ENCODE measurements at regions not wholly inside any gene's neighbourhood (a gene's known extent, or its start where the extent isn't known, plus 50 kb on each side); places are given as distances from the start of the nearest gene placed in this dataset.

DNA sequence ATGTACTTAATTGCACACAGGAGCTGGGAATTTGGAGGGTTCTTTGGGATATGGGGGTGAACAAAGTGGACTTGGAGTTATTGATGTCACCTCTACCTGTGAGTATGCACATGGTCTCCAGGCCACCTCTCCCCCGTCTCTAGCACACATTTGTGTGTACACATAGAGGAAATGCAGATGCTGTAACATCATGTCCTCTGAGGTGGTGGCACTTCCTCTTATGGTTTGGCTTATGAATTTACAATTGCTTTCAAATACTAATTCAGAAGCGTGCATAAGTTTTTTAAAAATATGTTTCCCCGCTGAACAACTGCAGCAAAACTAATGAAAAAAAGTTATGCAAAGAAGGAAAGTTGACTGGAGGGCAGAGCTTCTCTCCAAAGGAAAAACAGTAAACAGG, 152.0 kb upstream of the TENM4 start:
- no peak overlapping the region for H2BK12ac ChIP-seq (ENCODE audit: low read length)
- no peak overlapping the region for H3K9ac ChIP-seq (ENCODE audit: low read depth, low read length, poor library complexity)
- no peak overlapping the region for H3K4ac ChIP-seq (ENCODE audit: low read length)
- H2BK15ac ChIP-seq (ENCODE audit: low read length), result no peak overlapping the region
- H2AFZ ChIP-seq (ENCODE audit: low read length), result no peak overlapping the region
- H3K4me2 ChIP-seq (ENCODE audit: insufficient read depth, low read length, poor library complexity, severe bottlenecking), result no peak overlapping the region
- H2AK5ac ChIP-seq (ENCODE audit: low read depth, low read length), result no peak overlapping the region
- H3K14ac ChIP-seq (ENCODE audit: low read length), result no peak overlapping the region
- H3K27me3 ChIP-seq (ENCODE audit: control insufficient read depth in 3 of 3, insufficient read depth in 3 of 3, low read depth in 1 of 3, low read length in 3 of 3), result no peaks in the 10 kb centered on the region
- H3K36me3 ChIP-seq (replicated peaks in 1 of 2; ENCODE audit: control insufficient read depth in 2 of 2, insufficient read depth in 2 of 2, low read length in 2 of 2), result no peaks in the 10 kb centered on the region
- H4K91ac ChIP-seq (ENCODE audit: low read depth, low read length, poor library complexity), result no peak overlapping the region
- no peaks in the 10 kb centered on the region for H3K9me3 ChIP-seq (replicated peaks in 1 of 2; ENCODE audit: control insufficient read depth in 2 of 2, insufficient read depth in 1 of 2, low read depth in 1 of 2, low read length in 2 of 2)
- peaks cover 0 to 4% of the 10 kb centered on the region in 2 donors for H3K4me1 ChIP-seq (ENCODE audit: control insufficient read depth in 2 of 2, insufficient read depth in 1 of 2, low read depth in 1 of 2, low read length in 2 of 2)
- WGBS, 2 donors (ENCODE audit: extremely low coverage in 2 of 2, insufficient read length in 2 of 2, insufficient replicate concordance in 1 of 2), result no CpG with 5 or more reads among the region's 3 CpGs
- no peak overlapping the region for H2BK120ac ChIP-seq (ENCODE audit: low read depth, low read length)
- no peak overlapping the region for H3K23ac ChIP-seq (ENCODE audit: low read depth, low read length, poor library complexity)
- no peak for DNase-seq (ENCODE audit: low spot score)
- no peak overlapping the region for H3K27ac ChIP-seq (replicated peaks; ENCODE audit: low read length)
- no peak overlapping the region for H4K8ac ChIP-seq (ENCODE audit: low read depth, low read length)
- no peak overlapping the region for H3K4me3 ChIP-seq (ENCODE audit: low read length in 2 of 2)
- no peaks in the 10 kb centered on the region for H3K79me1 ChIP-seq (ENCODE audit: low read depth, low read length)
- H3K18ac ChIP-seq (ENCODE audit: low read length), result no peak overlapping the region
- H2BK5ac ChIP-seq (ENCODE audit: low read length), result no peak overlapping the region

DNA sequence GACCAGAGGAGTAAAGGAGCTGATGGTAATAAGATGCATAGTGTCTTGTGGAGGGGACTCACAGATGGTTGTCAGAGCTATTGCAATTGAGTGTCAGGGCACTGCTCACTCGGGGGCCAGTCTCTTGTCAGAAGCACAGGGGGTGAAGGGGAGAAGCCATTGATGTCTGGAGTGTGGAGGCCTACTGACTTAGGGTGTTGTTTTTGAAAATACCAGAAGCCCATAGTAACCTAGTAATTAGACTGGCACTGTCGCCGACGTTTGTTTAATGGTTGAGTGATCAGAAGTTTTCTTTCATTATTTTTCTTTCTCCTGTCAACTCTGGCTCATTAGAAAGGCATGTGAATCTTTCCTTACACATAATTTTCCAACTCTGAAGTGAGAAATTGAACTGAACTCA, 151.6 kb upstream of the TENM4 start:
- Histone ChIP-seq H3K4ac (ENCODE audit: low read length) (no peak overlapping the region), H2BK5ac (ENCODE audit: low read length) (no peak overlapping the region), H3K4me2 (ENCODE audit: insufficient read depth, low read length, poor library complexity, severe bottlenecking) (no peak overlapping the region), H3K27me3 (ENCODE audit: control insufficient read depth in 3 of 3, insufficient read depth in 3 of 3, low read depth in 1 of 3, low read length in 3 of 3) (no peaks in the 10 kb centered on the region), H2BK120ac (ENCODE audit: low read depth, low read length) (no peak overlapping the region), H3K36me3 (replicated peaks in 1 of 2; ENCODE audit: control insufficient read depth in 2 of 2, insufficient read depth in 2 of 2, low read length in 2 of 2) (no peaks in the 10 kb centered on the region), H4K91ac (ENCODE audit: low read depth, low read length, poor library complexity) (no peak overlapping the region), H3K18ac (ENCODE audit: low read length) (no peak overlapping the region), H3K23ac (ENCODE audit: low read depth, low read length, poor library complexity) (no peak overlapping the region), H3K4me1 (ENCODE audit: control insufficient read depth in 2 of 2, insufficient read depth in 1 of 2, low read depth in 1 of 2, low read length in 2 of 2) (peaks cover 0 to 4% of the 10 kb centered on the region in 2 donors), H3K9me3 (replicated peaks in 1 of 2; ENCODE audit: control insufficient read depth in 2 of 2, insufficient read depth in 1 of 2, low read depth in 1 of 2, low read length in 2 of 2) (no peaks in the 10 kb centered on the region), H3K9ac (ENCODE audit: low read depth, low read length, poor library complexity) (no peak overlapping the region), H4K8ac (ENCODE audit: low read depth, low read length) (no peak overlapping the region), H3K4me3 (ENCODE audit: low read length in 2 of 2) (no peak overlapping the region), H2BK12ac (ENCODE audit: low read length) (no peak overlapping the region), H3K14ac (ENCODE audit: low read length) (no peak overlapping the region), H2AFZ (ENCODE audit: low read length) (no peak overlapping the region), H2AK5ac (ENCODE audit: low read depth, low read length) (no peak overlapping the region), H3K79me1 (ENCODE audit: low read depth, low read length) (no peaks in the 10 kb centered on the region), H3K27ac (replicated peaks; ENCODE audit: low read length) (no peak overlapping the region), H2BK15ac (ENCODE audit: low read length) (no peak overlapping the region)
- DNase-seq (ENCODE audit: low spot score), result no peak
- no CpG with 5 or more reads among the region's 4 CpGs for WGBS, 2 donors (ENCODE audit: extremely low coverage in 2 of 2, insufficient read length in 2 of 2, insufficient replicate concordance in 1 of 2)

DNA sequence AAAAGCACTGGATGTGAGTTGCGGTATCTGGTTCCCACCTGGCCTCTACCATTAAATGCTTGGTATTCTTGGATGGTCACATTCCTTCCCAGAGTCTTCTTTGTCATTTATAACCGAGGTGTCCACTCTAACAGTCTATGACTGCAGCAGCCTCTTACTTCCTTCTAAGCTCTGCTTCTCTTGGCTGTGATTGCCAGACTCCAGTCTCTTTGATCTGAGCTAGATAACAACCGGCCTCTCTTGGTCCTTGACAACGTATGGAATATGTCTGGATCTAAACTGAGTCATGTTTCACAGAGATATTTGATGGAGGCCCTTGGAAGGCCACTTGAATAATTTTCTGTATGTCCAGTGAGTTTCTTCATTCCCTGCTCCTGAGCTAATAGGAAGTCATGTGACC, 141.6 kb upstream of the TENM4 start:
- H3K4me3 ChIP-seq (ENCODE audit: low read length in 2 of 2), result no peak overlapping the region
- no peak overlapping the region for H2BK15ac ChIP-seq (ENCODE audit: low read length)
- no peak overlapping the region for H3K4me2 ChIP-seq (ENCODE audit: insufficient read depth, low read length, poor library complexity, severe bottlenecking)
- no peak overlapping the region for H3K4ac ChIP-seq (ENCODE audit: low read length)
- H3K14ac ChIP-seq (ENCODE audit: low read length), result no peak overlapping the region
- no peak overlapping the region for H3K18ac ChIP-seq (ENCODE audit: low read length)
- no peak overlapping the region for H4K8ac ChIP-seq (ENCODE audit: low read depth, low read length)
- H2AFZ ChIP-seq (ENCODE audit: low read length), result no peak overlapping the region
- H2AK5ac ChIP-seq (ENCODE audit: low read depth, low read length), result no peak overlapping the region
- no peaks in the 10 kb centered on the region for H3K36me3 ChIP-seq (replicated peaks in 1 of 2; ENCODE audit: control insufficient read depth in 2 of 2, insufficient read depth in 2 of 2, low read length in 2 of 2)
- H3K79me1 ChIP-seq (ENCODE audit: low read depth, low read length), result no peaks in the 10 kb centered on the region
- no peaks in the 10 kb centered on the region for H3K4me1 ChIP-seq (ENCODE audit: control insufficient read depth in 2 of 2, insufficient read depth in 1 of 2, low read depth in 1 of 2, low read length in 2 of 2)
- H4K91ac ChIP-seq (ENCODE audit: low read depth, low read length, poor library complexity), result no peak overlapping the region
- H3K9ac ChIP-seq (ENCODE audit: low read depth, low read length, poor library complexity), result no peak overlapping the region
- H2BK5ac ChIP-seq (ENCODE audit: low read length), result no peak overlapping the region
- H2BK12ac ChIP-seq (ENCODE audit: low read length), result no peak overlapping the region
- no peaks in the 10 kb centered on the region for H3K27me3 ChIP-seq (ENCODE audit: control insufficient read depth in 3 of 3, insufficient read depth in 3 of 3, low read depth in 1 of 3, low read length in 3 of 3)
- H3K23ac ChIP-seq (ENCODE audit: low read depth, low read length, poor library complexity), result no peak overlapping the region
- H2BK120ac ChIP-seq (ENCODE audit: low read depth, low read length), result no peak overlapping the region
- no peak overlapping the region for H3K27ac ChIP-seq (replicated peaks; ENCODE audit: low read length)
- WGBS, 2 donors (ENCODE audit: extremely low coverage in 2 of 2, insufficient read length in 2 of 2, insufficient replicate concordance in 1 of 2), result no CpG with 5 or more reads among the region's 4 CpGs
- no peaks in the 10 kb centered on the region for H3K9me3 ChIP-seq (replicated peaks in 1 of 2; ENCODE audit: control insufficient read depth in 2 of 2, insufficient read depth in 1 of 2, low read depth in 1 of 2, low read length in 2 of 2)
- DNase-seq (ENCODE audit: low spot score), result no peak

DNA sequence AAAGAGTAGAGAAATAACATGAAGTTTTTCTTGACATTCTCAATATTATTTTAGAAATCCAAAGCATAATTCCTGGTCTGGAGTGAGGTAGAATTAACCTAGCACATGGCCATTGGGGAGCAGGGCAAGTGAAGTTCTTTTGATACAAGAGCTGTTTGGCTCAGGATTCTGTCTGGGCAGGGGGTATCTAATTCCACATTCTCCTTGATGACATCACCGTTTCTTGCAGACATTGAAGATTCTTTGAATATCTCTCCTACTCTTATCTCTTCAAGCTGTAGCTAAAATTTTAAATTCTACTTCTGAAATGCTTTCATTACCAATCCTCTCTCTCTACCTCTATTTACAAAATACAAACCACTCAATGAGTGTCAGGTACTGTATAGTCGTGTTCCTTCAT, 138.2 kb upstream of the TENM4 start:
- no peak overlapping the region for H3K4ac ChIP-seq (ENCODE audit: low read length)
- H2BK5ac ChIP-seq (ENCODE audit: low read length), result no peak overlapping the region
- no peak overlapping the region for H2AFZ ChIP-seq (ENCODE audit: low read length)
- H3K27me3 ChIP-seq (ENCODE audit: control insufficient read depth in 3 of 3, insufficient read depth in 3 of 3, low read depth in 1 of 3, low read length in 3 of 3), result no peaks in the 10 kb centered on the region
- H2BK15ac ChIP-seq (ENCODE audit: low read length), result no peak overlapping the region
- no peak overlapping the region for H3K27ac ChIP-seq (replicated peaks; ENCODE audit: low read length)
- H4K8ac ChIP-seq (ENCODE audit: low read depth, low read length), result no peak overlapping the region
- H3K23ac ChIP-seq (ENCODE audit: low read depth, low read length, poor library complexity), result no peak overlapping the region
- H3K4me1 ChIP-seq (ENCODE audit: control insufficient read depth in 2 of 2, insufficient read depth in 1 of 2, low read depth in 1 of 2, low read length in 2 of 2), result no peaks in the 10 kb centered on the region
- no peaks in the 10 kb centered on the region for H3K36me3 ChIP-seq (replicated peaks in 1 of 2; ENCODE audit: control insufficient read depth in 2 of 2, insufficient read depth in 2 of 2, low read length in 2 of 2)
- H3K4me2 ChIP-seq (ENCODE audit: insufficient read depth, low read length, poor library complexity, severe bottlenecking), result no peak overlapping the region
- no peak overlapping the region for H3K9ac ChIP-seq (ENCODE audit: low read depth, low read length, poor library complexity)
- no peak overlapping the region for H4K91ac ChIP-seq (ENCODE audit: low read depth, low read length, poor library complexity)
- no CpG with 5 or more reads among the region's 2 CpGs for WGBS, 2 donors (ENCODE audit: extremely low coverage in 2 of 2, insufficient read length in 2 of 2, insufficient replicate concordance in 1 of 2)
- no peak overlapping the region for H2BK12ac ChIP-seq (ENCODE audit: low read length)
- H3K18ac ChIP-seq (ENCODE audit: low read length), result no peak overlapping the region
- no peak for DNase-seq (ENCODE audit: low spot score)
- no peak overlapping the region for H2BK120ac ChIP-seq (ENCODE audit: low read depth, low read length)
- H3K4me3 ChIP-seq (ENCODE audit: low read length in 2 of 2), result no peak overlapping the region
- no peak overlapping the region for H3K14ac ChIP-seq (ENCODE audit: low read length)
- no peak overlapping the region for H2AK5ac ChIP-seq (ENCODE audit: low read depth, low read length)
- no peaks in the 10 kb centered on the region for H3K79me1 ChIP-seq (ENCODE audit: low read depth, low read length)
- H3K9me3 ChIP-seq (replicated peaks in 1 of 2; ENCODE audit: control insufficient read depth in 2 of 2, insufficient read depth in 1 of 2, low read depth in 1 of 2, low read length in 2 of 2), result no peaks in the 10 kb centered on the region
